Dermis microvascular lymphatic vessel endothelial cell (primary cell): ENCODE measurements at regions not wholly inside any gene's neighbourhood (a gene's known extent, or its start where the extent isn't known, plus 50 kb on each side); places are given as distances from the start of the nearest gene placed in this dataset.

Source experiments
- DNase-seq, 2 donors: peaks; one replicate each; pipeline versions ENCODE4 v3.0.0 to v3.0.0-alpha.2; 2010; ENCODE audit warnings: low read depth in 2 of 2

DNA sequence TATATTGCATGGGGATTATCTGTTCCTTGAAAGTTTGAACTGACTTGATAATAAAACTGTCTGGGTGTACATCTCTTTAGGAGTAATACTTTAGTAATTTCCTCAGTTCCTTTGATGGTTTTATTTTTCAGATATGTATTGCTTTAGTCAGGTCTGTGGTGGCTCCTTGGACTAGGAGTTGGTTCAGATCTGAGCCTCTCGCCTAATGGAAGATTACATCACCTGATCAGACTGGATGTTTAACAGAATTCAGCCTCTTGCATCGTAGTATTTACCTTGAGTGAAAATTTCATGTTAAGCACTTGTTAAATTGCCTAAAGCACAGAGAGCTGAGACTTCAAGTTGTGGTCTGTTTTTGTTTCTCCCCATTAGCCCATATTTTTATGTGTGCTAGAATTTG lies 267.3 kb downstream of the MAP2K4 start:
- DNase-seq: no peak

- no peak for DNase-seq
Measured at GRCh38 chr17:12290207-12290606, 269.5 kb downstream of the MAP2K4 start.

DNA sequence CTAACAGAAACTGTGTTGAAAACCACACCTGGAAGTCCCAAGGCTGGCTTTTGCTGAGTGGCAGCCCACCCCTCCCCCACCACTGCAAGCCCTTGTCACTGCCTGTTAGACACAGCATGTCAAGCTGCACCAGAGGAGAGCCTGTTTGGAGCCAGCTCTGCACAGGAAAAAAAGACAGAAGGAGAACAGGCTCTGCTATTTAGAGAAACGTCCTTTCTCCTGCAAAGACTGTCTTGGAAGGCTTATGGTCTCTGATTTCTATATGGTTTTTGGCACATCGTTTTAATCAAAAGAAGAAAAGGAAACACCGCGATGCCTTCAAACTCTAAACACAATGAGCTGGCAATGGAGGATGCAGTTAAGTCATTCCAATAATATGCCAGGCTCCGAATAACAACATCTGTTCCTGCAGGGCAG lies 275.5 kb downstream of the MAP2K4 start:
- DNase-seq: peak in 1 of 2 donors; percentile 63

- no peak for DNase-seq
Measured at GRCh38 chr17:12301551-12301950, 280.9 kb downstream of the MAP2K4 start.

DNA sequence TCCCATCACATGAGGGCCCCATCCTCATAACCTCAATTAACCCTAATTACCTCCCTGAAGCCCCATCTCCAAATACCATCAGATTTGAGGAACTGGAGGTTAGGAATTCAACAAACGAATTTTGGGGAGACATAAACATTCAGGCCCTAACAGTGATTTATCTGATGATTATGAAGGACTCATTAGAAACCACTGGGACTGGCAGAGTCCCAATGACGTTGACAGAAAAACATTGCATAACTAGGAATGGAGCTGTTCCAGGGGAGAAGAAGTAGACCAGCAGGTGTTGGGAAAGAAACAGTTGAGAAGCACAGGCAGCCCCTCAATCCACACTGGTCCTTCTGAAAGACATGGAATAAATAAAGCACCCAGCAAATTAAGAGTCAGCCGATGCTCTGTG lies 282.0 kb downstream of the MAP2K4 start:
- no peak for DNase-seq

GRCh38 chr17:12310811-12311210 lies 290.1 kb downstream of the MAP2K4 start:
- no peak for DNase-seq

- no peak for DNase-seq
Measured at GRCh38 chr17:12312692-12313091, 292.0 kb downstream of the MAP2K4 start.

GRCh38 chr17:12313786-12314185 lies 293.1 kb downstream of the MAP2K4 start:
- DNase-seq: no peak

- no peak for DNase-seq
Measured at GRCh38 chr17:12316021-12316420, 295.3 kb downstream of the MAP2K4 start.

DNA sequence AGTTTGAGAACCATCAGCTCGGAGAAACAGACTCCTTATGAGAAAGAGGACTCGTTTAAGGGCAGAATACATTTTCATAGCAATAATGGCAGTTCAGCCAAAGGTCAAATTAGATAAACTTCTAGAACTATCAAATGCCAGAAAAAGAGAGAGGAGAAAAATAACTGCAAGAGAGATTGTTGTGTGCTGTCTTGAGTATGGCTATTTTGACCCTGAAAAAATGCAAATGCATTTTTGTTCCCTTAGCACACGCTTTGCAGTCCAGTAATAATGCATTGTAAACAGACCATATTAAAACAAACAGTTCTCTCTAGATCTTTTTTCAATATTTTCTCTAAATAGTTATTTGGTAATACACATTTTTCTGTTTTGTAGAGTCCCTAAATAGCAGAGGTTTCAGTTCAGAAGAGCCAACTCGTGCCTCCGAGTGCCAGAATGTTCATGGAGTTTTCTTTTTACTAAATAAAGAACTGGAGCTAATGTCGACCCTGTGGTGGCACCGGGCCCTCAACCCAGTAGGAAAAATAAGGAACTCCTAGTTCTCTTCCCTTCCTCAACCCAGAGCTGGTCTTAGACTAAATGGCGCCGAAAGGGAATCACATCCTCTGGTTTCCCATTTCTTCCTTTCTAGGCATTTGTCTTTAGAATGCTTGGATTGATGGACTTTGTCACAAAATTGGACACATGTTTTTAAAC lies 298.0 kb downstream of the MAP2K4 start:
- no peak for DNase-seq

DNA sequence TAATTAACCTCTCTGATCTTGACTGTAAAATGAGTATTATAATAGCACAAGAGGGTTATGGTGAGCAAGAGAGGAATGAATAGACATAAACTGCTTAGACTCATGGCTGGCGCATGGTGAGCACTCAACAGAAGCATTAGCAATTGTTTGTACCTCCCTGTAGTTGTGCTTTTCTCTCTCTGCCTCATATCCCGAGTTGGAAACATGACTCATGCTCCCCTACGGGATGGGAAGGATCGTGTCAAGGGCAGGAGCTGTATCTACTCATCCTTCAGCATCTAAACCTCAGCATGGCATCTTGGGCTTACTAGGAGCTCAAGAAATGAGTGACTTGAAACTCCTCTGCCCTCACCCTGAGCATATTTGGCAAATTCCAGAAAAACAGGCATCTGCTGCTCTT lies 299.6 kb downstream of the MAP2K4 start:
- DNase-seq: no peak

DNA sequence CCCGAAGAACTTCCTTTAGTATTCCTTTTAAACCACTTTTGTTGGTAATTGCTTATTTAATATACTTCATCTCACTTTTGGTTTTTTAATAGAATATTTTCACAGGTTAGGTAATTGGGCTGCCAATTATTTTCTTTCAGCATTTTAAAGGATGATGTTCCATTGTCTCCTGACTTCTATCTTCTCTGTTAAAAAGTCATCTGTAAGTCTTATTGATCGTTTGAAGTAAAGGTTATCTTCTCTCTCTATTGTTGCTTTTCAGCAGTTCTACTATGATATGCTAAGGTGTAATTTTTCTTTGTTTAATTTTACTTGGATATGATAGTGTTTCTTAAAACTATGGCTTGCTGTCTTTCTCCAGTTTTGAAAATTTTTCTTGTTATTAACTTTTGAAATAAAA lies 307.5 kb downstream of the MAP2K4 start:
- DNase-seq: no peak

DNA sequence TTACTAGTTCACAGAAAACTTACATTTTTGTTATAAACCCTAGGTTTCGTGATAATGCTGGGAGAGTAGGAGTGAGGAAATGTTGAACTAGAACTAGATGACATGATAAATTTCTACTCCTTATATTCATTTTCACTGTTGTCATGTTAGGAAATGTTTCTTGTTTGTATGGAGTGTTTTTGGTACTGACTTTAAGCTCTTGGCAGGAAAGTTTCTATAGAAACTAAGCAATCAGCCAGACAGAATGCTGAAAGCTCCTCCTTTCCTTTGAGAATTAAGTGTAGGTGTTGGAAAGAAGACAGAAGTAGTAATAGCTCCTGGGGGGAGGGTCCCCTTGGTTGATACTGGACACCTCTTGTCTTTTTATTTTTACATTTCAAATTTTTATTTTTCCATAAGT lies 309.8 kb downstream of the MAP2K4 start:
- DNase-seq: no peak

DNA sequence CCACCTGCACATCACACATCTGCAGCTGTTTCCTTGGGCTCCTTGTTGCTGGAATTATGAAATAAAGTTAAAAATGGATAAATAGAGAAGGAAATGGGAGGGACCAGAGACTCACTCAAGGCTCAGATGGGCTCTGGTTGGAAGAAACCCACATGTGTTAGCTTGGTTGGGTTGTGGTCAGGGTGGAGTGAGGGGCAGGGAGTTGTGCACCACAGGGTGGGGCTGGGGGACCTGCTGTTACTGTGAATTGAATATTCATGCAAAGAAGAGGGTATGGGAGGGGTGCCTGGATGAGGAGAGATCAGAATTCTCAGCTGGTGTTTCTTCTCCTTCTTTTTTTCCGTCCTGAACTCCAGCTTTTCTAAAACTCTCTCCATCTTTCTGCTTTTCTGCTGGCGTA lies 320.7 kb downstream of the MAP2K4 start:
- DNase-seq: no peak

GRCh38 chr17:12342161-12342560 lies 321.5 kb downstream of the MAP2K4 start:
- no peak for DNase-seq

GRCh38 chr17:12342609-12343435 lies 322.1 kb downstream of the MAP2K4 start:
- DNase-seq: no peak

DNA sequence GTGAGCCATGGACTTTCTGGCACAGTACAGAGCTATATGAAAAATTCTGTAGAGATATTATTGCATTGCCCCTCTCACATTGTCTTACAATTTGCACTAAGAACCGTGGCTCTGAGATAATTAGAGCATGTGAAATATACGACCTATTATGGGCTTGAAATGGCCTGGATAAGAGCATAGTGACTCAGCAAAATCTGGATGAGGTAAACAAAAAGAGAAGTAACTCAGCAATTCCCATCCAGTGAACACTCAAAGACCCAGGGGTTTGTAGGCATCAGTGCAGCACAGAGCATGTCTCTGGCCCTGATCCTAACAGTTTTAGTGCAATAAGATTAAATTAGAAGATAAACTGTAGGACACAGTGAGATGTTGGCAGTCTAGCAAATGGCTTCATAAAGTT lies 317.2 kb upstream of the MYOCD start:
- no peak for DNase-seq

DNA sequence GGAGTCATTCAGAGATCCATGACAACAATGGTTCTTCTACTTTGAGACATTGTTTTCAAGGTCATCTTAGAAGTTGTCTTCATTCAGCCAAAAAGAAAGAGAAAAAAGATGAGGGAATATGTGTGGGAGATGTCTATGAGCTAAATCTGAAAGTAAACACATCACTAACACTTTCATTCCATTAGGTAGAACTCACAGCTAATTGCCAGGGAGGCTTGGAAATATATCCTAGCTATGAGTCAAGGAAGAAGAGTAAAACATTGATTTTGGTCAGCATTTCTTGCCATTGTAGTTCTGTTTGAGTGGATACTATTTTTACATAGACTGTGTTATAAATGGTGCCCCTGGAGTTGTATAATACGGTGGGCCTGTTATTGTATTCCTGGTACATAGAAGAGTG lies 316.4 kb upstream of the MYOCD start:
- no peak for DNase-seq

DNA sequence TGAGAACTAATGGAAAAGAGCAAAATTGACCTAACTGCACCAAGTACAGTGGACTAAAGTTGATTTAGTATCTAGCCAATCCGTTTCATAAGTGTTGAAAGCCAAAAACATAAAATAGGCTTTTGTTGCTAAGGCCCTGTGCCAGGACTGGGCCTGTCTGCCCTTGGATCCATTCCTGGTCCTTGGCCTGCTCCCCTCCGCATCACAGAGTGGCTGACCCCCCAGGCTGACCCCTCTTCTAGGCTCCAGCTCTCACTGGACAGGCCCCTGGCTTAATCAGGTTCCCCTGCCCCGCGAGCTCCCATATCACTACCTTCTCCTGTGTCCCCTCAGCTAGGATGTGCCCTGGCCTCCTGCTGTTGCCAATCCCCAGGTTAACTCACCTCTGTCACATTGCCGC lies 313.6 kb upstream of the MYOCD start:
- no peak for DNase-seq

DNA sequence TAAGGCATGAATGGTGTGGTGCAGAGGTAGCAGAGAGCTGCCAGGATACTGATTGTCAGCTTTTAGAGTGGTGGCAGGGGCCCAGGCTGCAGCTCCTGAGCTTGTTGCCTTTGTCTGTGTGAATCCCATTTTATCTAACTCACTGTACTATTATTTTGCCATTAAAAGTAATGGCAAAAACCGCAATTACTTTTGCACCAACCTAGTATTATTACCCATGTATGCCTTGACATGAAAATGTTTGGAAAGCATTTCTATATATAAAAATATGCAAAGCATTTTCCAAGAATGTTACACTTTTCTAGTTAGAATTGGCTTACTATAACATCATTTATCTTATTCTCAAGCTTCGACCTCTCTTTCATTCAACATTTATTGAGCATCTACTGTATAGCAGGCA lies 308.1 kb upstream of the MYOCD start:
- no peak for DNase-seq

DNA sequence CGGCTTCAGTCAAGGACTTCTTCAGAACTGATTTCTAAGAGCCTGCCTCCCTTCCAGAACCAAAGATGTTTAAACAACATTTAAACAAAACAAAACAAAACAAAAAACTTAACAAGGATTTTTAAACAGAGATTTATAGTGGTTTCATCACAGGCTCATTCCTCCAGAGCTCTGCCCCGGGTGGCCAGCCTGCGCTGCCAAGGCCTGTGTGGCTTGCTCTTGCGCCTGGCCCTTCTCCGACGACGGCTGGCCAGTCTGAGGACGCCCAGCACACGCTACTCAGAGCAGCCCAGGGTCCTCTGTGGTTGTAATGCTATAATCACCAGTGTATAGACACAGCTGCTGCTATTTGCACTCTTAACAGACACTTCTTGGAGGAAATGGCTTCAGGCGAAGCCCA lies 307.2 kb upstream of the MYOCD start:
- no peak for DNase-seq

DNA sequence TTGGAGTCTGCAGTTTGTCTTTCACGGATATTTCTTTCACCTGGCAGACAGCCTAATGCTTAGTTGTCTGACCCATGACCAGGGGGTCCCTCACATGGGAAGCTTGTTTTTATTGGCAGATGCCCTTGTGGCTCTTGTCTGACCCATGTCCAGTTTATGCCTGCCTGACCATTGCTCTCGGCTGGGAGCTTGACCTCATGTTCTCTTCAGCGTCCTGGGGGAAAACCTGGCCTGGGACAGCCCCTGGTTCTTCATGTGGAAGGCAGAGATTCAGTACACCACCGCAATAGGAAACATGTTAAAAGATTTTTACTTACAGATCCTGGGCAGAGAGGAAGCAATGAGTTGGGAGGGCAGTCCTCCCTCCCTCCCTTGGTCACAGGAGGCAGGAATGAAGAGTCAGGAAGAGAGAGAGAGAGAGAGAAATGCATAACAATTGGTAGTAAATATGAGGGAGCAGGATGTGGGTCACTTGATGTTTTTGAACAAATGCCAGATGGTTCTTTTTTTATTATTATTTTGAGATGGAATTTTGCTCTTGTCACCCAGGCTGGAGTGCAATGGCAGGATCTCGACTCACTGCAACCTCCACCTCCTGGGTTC lies 302.7 kb upstream of the MYOCD start:
- peak; percentile 16 to 54 for DNase-seq

DNA sequence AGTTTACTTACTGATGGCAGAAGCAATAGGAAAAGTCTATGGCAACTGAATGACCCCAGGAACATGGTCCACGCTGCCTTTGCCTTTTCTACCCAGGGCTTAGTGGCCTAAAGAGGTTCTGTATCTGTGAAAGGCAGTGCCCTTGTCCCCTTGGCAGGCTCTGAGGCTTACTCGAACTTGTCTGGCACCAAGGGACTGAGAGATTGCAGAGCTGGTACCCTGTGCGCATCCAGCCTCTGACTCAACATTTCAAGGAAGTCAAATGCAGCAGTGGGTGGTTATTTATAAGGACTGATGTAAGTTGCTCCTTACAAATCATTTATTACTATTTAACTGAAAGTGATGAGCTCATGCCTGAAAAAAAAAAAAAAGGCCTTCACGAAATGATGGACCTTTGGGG lies 299.9 kb upstream of the MYOCD start:
- DNase-seq: no peak
